ENCODE measurements at regions not wholly inside any gene's neighbourhood (a gene's known extent, or its start where the extent isn't known, plus 50 kb on each side); places are given as distances from the start of the nearest gene placed in this dataset.

GRCh38 chr10:78724846-78725245, 343.9 kb upstream of the ZMIZ1 start:
- Mint-ChIP-seq H3K36me3 (ENCODE audit: low read depth) (no peaks in the 10 kb centered on the region), H3K4me1 (no peaks in the 10 kb centered on the region), H3K9me3 (no peaks in the 10 kb centered on the region), H3K27ac (no peak overlapping the region), H3K4me3 (no peak overlapping the region), H3K27me3 (peaks cover 30% of the 10 kb centered on the region)
- ATAC-seq (replicated peaks) = no peak

GRCh38 chr10:78726171-78726570, 342.6 kb upstream of the ZMIZ1 start:
- peaks cover 21% of the 10 kb centered on the region for H3K27me3 Mint-ChIP-seq

GRCh38 chr10:78727251-78727650, 341.5 kb upstream of the ZMIZ1 start:
- H3K36me3 Mint-ChIP-seq (ENCODE audit: low read depth) = no peaks in the 10 kb centered on the region
- H3K27ac Mint-ChIP-seq = no peak overlapping the region
- H3K4me1 Mint-ChIP-seq = no peaks in the 10 kb centered on the region
- no peak for ATAC-seq (replicated peaks)
- H3K9me3 Mint-ChIP-seq = no peaks in the 10 kb centered on the region
- H3K4me3 Mint-ChIP-seq = no peak overlapping the region
- H3K27me3 Mint-ChIP-seq = peaks cover 21% of the 10 kb centered on the region

More at GRCh38 chr10:78726171-78726570, 342.6 kb upstream of the ZMIZ1 start:
- no peaks in the 10 kb centered on the region for H3K9me3 Mint-ChIP-seq
- H3K27ac Mint-ChIP-seq = no peak overlapping the region
- H3K4me3 Mint-ChIP-seq = no peak overlapping the region
- no peak for ATAC-seq (replicated peaks)
- H3K4me1 Mint-ChIP-seq = no peaks in the 10 kb centered on the region
- no peaks in the 10 kb centered on the region for H3K36me3 Mint-ChIP-seq (ENCODE audit: low read depth)

DNA sequence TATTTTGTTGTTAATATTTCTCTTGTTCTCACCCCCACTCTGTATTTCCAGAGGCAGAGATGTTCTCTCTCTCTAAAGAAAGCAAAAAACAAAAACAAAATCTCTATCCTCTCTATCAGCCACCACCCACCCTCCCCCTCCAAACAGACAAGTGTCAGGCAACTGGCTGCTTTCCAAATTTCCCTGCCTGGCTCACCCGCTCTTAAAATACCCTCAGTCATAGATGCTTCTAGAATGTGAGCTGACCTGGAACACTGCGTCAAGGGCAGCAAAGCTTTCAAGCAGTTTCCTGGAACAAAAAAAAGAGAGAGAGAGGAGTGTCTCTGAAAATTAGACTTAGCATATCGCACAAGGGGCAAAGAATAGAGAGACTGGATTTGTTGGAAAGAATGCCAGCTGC, 341.0 kb upstream of the ZMIZ1 start:
- no peak for ATAC-seq (replicated peaks)
- H3K36me3 Mint-ChIP-seq (ENCODE audit: low read depth) = no peaks in the 10 kb centered on the region
- peaks cover 21% of the 10 kb centered on the region for H3K27me3 Mint-ChIP-seq
- H3K4me1 Mint-ChIP-seq = no peaks in the 10 kb centered on the region
- H3K27ac Mint-ChIP-seq = no peak overlapping the region
- H3K4me3 Mint-ChIP-seq = no peak overlapping the region
- no peaks in the 10 kb centered on the region for H3K9me3 Mint-ChIP-seq

DNA sequence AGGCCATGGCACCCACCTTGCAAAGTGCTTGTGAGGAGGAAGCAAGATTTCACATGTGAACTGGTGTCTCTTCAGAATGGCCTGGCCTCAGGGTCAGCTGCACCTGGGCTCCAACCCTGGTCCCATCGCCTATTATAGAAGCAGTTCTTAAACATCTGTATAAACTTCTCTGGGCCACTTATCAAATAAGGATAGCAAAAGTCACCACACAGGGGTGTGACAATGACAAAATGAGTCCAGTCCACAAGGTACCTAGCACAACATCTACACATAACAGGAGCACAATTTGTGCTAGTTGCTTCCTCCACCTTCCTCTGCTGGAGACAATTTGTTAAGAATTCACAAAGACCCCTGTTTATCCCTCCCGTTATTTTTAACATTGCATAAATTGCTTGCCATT, 340.6 kb upstream of the ZMIZ1 start:
- H3K27ac Mint-ChIP-seq = no peak overlapping the region
- ATAC-seq (replicated peaks) = no peak
- H3K9me3 Mint-ChIP-seq = no peaks in the 10 kb centered on the region
- H3K4me3 Mint-ChIP-seq = no peak overlapping the region
- H3K4me1 Mint-ChIP-seq = no peaks in the 10 kb centered on the region
- H3K27me3 Mint-ChIP-seq = peaks cover 21% of the 10 kb centered on the region
- H3K36me3 Mint-ChIP-seq (ENCODE audit: low read depth) = no peaks in the 10 kb centered on the region

GRCh38 chr10:78729366-78729765, 339.4 kb upstream of the ZMIZ1 start:
- H3K27ac Mint-ChIP-seq = no peak overlapping the region
- ATAC-seq (replicated peaks) = no peak
- H3K27me3 Mint-ChIP-seq = peaks cover 15% of the 10 kb centered on the region
- no peaks in the 10 kb centered on the region for H3K9me3 Mint-ChIP-seq
- H3K36me3 Mint-ChIP-seq (ENCODE audit: low read depth) = no peaks in the 10 kb centered on the region
- no peaks in the 10 kb centered on the region for H3K4me1 Mint-ChIP-seq
- no peak overlapping the region for H3K4me3 Mint-ChIP-seq

GRCh38 chr10:78729800-78730199, 339.0 kb upstream of the ZMIZ1 start:
- Mint-ChIP-seq H3K27me3 (peaks cover 14% of the 10 kb centered on the region), H3K4me1 (no peaks in the 10 kb centered on the region), H3K9me3 (no peaks in the 10 kb centered on the region), H3K4me3 (no peak overlapping the region), H3K36me3 (ENCODE audit: low read depth) (no peaks in the 10 kb centered on the region), H3K27ac (no peak overlapping the region)
- ATAC-seq (replicated peaks) = no peak

DNA sequence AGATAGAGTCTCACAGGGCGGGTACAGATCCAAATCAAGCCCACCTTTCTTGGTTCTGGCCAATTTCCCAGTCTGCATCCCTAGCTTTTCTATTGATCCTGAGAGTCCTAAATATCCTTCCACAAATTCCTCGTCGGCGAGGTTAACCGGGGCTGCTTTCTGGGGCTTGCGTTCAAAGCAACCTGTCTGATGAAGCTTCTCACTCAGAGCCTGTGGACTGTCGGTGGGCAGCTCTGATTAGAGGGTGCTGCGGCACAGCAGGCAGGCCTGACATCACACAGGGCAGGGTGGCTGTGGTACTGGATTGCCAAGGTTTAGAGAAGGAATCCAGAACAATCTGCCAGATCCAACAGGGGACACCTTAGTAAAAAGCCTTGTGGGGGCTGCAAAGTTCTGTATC, 338.0 kb upstream of the ZMIZ1 start:
- Mint-ChIP-seq H3K4me3 (no peak overlapping the region), H3K27me3 (peaks cover 21% of the 10 kb centered on the region), H3K9me3 (no peaks in the 10 kb centered on the region), H3K36me3 (ENCODE audit: low read depth) (no peaks in the 10 kb centered on the region), H3K27ac (no peak overlapping the region), H3K4me1 (no peaks in the 10 kb centered on the region)
- no peak for ATAC-seq (replicated peaks)

GRCh38 chr10:78731675-78732074, 337.1 kb upstream of the ZMIZ1 start:
- peaks cover 19% of the 10 kb centered on the region for H3K27me3 Mint-ChIP-seq
- H3K27ac Mint-ChIP-seq = no peak overlapping the region
- no peaks in the 10 kb centered on the region for H3K9me3 Mint-ChIP-seq
- H3K4me1 Mint-ChIP-seq = no peaks in the 10 kb centered on the region
- H3K36me3 Mint-ChIP-seq (ENCODE audit: low read depth) = no peaks in the 10 kb centered on the region
- H3K4me3 Mint-ChIP-seq = no peak overlapping the region
- no peak for ATAC-seq (replicated peaks)

- Mint-ChIP-seq H3K36me3 (ENCODE audit: low read depth) (no peaks in the 10 kb centered on the region), H3K27me3 (peaks cover 15% of the 10 kb centered on the region), H3K27ac (no peak overlapping the region), H3K4me1 (no peaks in the 10 kb centered on the region), H3K4me3 (no peak overlapping the region), H3K9me3 (no peaks in the 10 kb centered on the region)
- ATAC-seq (replicated peaks) = no peak
Measured at GRCh38 chr10:78732381-78732780, 336.4 kb upstream of the ZMIZ1 start.

DNA sequence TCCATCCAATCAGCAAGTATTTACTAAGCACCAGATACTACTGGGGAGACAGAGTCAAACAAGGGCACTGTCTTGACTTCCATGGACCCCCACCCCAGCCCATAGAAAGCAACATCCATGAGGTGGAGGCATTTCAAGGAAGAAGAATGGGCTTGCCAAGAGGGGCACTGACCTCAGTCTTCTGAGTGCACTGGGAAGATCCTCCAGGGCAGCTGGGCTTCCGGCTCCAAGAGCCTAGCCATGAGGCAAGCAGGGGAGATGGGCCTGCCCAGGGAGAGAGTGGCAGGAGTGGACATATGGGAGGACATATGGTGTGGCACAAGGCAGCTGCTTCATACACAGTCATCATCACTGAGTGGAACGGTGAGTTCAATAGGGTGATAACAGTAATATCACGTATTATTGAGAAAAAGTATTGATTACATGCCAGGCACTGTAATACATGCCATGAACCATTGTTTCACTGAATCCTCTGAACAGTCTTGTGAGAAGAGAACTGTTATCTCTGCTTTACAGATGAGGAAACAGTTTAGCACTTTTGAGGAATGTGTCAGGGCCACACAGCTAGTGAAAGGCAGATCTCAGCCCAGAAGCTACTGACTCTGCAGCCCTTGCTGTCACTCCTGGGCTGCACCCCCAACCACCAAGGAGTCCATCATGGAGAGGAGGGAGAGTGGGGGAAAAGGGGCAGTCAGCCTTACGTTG, 331.7 kb upstream of the ZMIZ1 start:
- H3K9me3 Mint-ChIP-seq = no peaks in the 10 kb centered on the region
- H3K36me3 Mint-ChIP-seq (ENCODE audit: low read depth) = no peaks in the 10 kb centered on the region
- no peaks in the 10 kb centered on the region for H3K4me1 Mint-ChIP-seq
- no peak for ATAC-seq (replicated peaks)
- no peak overlapping the region for H3K4me3 Mint-ChIP-seq
- no peak overlapping the region for H3K27ac Mint-ChIP-seq
- H3K27me3 Mint-ChIP-seq = peaks cover 11% of the 10 kb centered on the region

DNA sequence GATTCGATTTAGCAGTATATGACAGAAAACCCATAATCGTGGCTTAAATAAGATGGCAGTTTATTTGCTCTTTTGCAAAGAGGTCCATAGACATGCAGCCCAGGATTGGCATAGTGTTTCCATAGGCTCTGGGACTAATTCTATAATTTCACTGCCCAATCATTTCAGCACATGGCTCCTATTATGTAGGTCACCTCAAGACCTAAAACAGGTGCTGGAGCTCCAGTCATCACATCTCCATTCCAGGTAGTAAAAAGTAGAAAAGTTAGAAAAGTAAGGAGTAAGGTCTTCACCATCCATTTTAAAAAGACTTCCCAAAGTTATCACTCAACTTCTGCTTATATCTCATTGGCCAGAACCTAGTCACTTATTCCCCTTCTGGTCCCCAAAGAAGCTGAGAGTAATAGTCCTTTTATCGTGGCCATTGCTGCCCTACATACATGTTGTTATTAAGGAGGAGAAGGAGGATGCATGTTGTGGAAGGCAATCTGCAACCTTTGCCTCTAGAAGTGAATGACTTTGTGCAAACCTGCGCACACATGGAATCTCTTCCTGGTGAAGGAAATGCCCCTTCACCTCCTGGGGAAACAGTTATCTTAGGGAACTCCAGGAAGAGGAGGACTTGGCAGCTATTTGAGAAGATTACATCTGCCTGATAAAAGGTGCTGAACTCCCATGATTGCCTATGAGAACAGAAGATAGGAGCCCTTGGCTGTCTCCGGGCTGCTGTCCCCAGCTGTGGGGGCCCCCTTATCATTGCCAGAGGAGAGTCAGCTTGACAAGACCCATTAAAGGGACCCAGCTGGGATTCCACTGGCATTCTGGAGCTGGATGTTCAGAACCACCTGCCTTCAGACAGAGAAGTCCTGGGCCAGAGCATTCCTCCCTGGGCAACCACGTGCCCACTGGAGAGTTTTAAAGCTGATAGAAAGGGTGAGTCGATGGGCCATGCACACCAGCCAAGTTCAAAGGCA, 330.6 kb upstream of the ZMIZ1 start:
- H3K27ac Mint-ChIP-seq = no peak overlapping the region
- H3K9me3 Mint-ChIP-seq = no peaks in the 10 kb centered on the region
- no peak for ATAC-seq (replicated peaks)
- H3K4me1 Mint-ChIP-seq = no peaks in the 10 kb centered on the region
- H3K4me3 Mint-ChIP-seq = no peak overlapping the region
- H3K27me3 Mint-ChIP-seq = peaks cover 11% of the 10 kb centered on the region
- no peaks in the 10 kb centered on the region for H3K36me3 Mint-ChIP-seq (ENCODE audit: low read depth)

GRCh38 chr10:78738861-78739260, 329.9 kb upstream of the ZMIZ1 start:
- no peak for ATAC-seq (replicated peaks)
- Mint-ChIP-seq H3K36me3 (ENCODE audit: low read depth) (no peaks in the 10 kb centered on the region), H3K9me3 (no peaks in the 10 kb centered on the region), H3K4me1 (no peaks in the 10 kb centered on the region), H3K27me3 (peaks cover 11% of the 10 kb centered on the region), H3K27ac (no peak overlapping the region), H3K4me3 (no peak overlapping the region)

GRCh38 chr10:78739444-78740053, 329.2 kb upstream of the ZMIZ1 start:
- no peaks in the 10 kb centered on the region for H3K4me1 Mint-ChIP-seq
- no peaks in the 10 kb centered on the region for H3K9me3 Mint-ChIP-seq
- H3K27ac Mint-ChIP-seq = no peak overlapping the region
- no peak for ATAC-seq (replicated peaks)
- no peak overlapping the region for H3K4me3 Mint-ChIP-seq
- H3K27me3 Mint-ChIP-seq = peaks cover 11% of the 10 kb centered on the region
- H3K36me3 Mint-ChIP-seq (ENCODE audit: low read depth) = no peaks in the 10 kb centered on the region

All from activated T-helper 17 cell treated with anti-CD3 and anti-CD28 coated beads, Interleukin-2, amount 50 U/mL, for 72 hours (primary cell).